Psoas muscle (tissue), 7 donors: ENCODE measurements at regions not wholly inside any gene's neighbourhood (a gene's known extent, or its start where the extent isn't known, plus 50 kb on each side); places are given as distances from the start of the nearest gene placed in this dataset.
A peak's percentile ranks its signal among the peaks of the same experiment; 100 is the strongest.

ENCODE experiments used
- ATAC-seq, 4 donors: fragments of 200-7000 bp; cut with Tn5 transposase; one replicate each; pipeline ENCODE4 v1.9.1; 2020; ENCODE audit warnings: moderate library complexity in 3 of 4, mild to moderate bottlenecking in 2 of 4
- DNase-seq, 2 donors: peaks; one replicate each; pipeline ENCODE4 v3.0.0-alpha.2; 2020
- H3K27ac ChIP-seq: fragments of 200-600 bp; one replicate; pipeline ENCODE4 v1.8.0; 2022
- H3K27me3 ChIP-seq, 3 donors: fragments of 200-600 bp in 1 of 3; one replicate each; pipeline versions ENCODE4 v1.6.1 to v1.8.0; 2013 to 2022; ENCODE audit warnings: low read length in 2 of 3, mild to moderate bottlenecking in 2 of 3, moderate library complexity in 1 of 3; ENCODE audit not compliant: insufficient read depth in 3 of 3
- H3K36me3 ChIP-seq, 2 donors: fragments of 200-600 bp in 1 of 2; one replicate each; pipeline versions ENCODE4 v1.6.1 to v1.8.0; 2013 to 2022; ENCODE audit warnings: low read depth in 1 of 2, mild to moderate bottlenecking in 1 of 2, moderate library complexity in 1 of 2; ENCODE audit not compliant: insufficient read depth in 1 of 2
- H3K4me1 ChIP-seq: fragments of 200-600 bp; one replicate; pipeline ENCODE4 v1.8.0; 2022
- H3K4me3 ChIP-seq: fragments of 200-600 bp; one replicate; pipeline ENCODE4 v1.8.0; 2022; ENCODE audit warnings: mild to moderate bottlenecking
- H3K9me3 ChIP-seq: fragments of 200-600 bp; one replicate; pipeline ENCODE4 v1.8.0; 2022
- WGBS, 3 donors: extraction: QIAGEN DNeasy Blood & Tissue Kit; methylation state at CpG; one replicate each; pipeline versions ENCODE4 v1.1.6 to v1.1.7; 2013; 5-methylcytosine and 5-hydroxymethylcytosine counted together
- intact Hi-C, 2 donors: fragments of 100-400 bp; cut with DNase I; formaldehyde crosslinking; loops; one replicate each; pipeline versions ENCODE4 v1.11.0 to v1.14.2; 2022
- TF ChIP-seq, protein P1 (sequence below): fragments of 200-600 bp; IDR thresholded peaks from one replicate; pipeline ENCODE4 v1.8.0; 2022; ENCODE audit warnings: antibody characterized with exemption
- donor health status: healthy with polysubstance abuse.
- donor health status: DM: no; HTN: no; CAD: no; lungs with moderate emphysema.
- donor health status: Bipolar disorder and iron deficiency.
- donor health status: healthy.
- donor health status: DM: yes; HTN: yes; CAD: no.
- donor health status: DM: no; HTN: no; CAD: no.
- donor health status: DM: yes; HTN: yes; CAD: no.

DNA sequence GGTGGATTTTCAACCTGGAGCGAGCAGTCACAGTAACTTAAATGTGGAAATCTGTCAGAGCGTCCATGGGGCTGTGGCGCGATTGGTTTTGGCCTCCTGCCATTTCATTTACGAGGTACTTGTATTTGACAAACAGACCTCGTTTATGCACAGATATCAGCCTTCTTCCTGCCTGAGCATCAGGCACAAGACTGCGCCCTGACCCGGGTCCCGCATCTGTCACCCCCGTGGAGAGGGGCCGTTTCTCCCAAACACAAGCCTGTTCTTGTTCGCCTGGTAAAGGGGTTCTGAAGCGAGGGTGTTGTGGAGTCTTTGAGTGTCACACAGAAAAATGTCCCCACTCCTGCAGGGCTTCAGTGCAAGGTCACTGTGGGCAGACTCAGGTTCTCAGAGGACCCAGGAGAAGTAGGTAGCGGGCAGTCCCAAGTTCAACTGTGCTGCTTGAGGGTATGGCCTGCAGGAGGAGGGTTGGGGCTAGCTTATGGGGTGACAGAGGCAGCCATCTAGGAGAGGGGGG is 202.3 kb downstream of the URI1 start:
- DNase-seq (peak in 1 of 2 donors; percentile 10), ATAC-seq (no peak)
- 82 to 87% (median 83%) methylated on average over 14 of the region's 14 CpGs for WGBS, 3 donors
- peaks cover 0 to 2% (median 0%) of the 10 kb centered on the region in 3 donors for H3K27me3 ChIP-seq
- H3K36me3 ChIP-seq: no peaks in the 10 kb centered on the region
- no peak overlapping the region for H3K4me3 ChIP-seq
- TF ChIP-seq, protein P1, sequence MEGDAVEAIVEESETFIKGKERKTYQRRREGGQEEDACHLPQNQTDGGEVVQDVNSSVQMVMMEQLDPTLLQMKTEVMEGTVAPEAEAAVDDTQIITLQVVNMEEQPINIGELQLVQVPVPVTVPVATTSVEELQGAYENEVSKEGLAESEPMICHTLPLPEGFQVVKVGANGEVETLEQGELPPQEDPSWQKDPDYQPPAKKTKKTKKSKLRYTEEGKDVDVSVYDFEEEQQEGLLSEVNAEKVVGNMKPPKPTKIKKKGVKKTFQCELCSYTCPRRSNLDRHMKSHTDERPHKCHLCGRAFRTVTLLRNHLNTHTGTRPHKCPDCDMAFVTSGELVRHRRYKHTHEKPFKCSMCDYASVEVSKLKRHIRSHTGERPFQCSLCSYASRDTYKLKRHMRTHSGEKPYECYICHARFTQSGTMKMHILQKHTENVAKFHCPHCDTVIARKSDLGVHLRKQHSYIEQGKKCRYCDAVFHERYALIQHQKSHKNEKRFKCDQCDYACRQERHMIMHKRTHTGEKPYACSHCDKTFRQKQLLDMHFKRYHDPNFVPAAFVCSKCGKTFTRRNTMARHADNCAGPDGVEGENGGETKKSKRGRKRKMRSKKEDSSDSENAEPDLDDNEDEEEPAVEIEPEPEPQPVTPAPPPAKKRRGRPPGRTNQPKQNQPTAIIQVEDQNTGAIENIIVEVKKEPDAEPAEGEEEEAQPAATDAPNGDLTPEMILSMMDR: no peak
- H3K27ac ChIP-seq: no peak overlapping the region
- H3K9me3 ChIP-seq: no peaks in the 10 kb centered on the region
- intact Hi-C loops: no loop called here
- no peaks in the 10 kb centered on the region for H3K4me1 ChIP-seq

DNA sequence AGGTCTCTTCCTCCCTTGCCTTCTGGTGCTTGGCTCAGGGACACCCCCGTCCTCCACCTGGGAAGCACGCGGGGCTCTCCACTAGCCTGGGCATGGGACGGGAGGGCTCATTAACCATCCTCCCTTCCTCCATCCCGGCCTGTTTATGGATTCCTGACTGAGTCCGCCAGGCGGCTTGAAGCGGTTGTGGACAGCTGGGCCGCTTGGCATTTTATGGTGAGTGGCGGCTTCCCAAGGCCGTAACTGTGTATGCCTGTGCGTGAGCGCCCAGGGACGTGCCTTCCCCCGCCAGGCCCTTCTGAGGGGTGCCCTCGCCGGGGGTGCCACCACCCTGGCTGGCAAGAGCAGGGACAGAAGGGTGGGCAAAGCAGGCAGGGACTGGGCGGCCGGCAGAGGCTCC is 202.8 kb downstream of the URI1 start:
- TF ChIP-seq, protein P1: no peak
- no peaks in the 10 kb centered on the region for H3K9me3 ChIP-seq
- intact Hi-C loops: no loop called here
- no peak overlapping the region for H3K27ac ChIP-seq
- no peaks in the 10 kb centered on the region for H3K36me3 ChIP-seq
- DNase-seq (no peak), ATAC-seq (no peak)
- H3K4me1 ChIP-seq: no peaks in the 10 kb centered on the region
- no peak overlapping the region for H3K4me3 ChIP-seq
- WGBS, 3 donors: 70 to 83% (median 83%) methylated on average over 19 of the region's 19 CpGs
- peaks cover 0 to 2% (median 0%) of the 10 kb centered on the region in 3 donors for H3K27me3 ChIP-seq

DNA sequence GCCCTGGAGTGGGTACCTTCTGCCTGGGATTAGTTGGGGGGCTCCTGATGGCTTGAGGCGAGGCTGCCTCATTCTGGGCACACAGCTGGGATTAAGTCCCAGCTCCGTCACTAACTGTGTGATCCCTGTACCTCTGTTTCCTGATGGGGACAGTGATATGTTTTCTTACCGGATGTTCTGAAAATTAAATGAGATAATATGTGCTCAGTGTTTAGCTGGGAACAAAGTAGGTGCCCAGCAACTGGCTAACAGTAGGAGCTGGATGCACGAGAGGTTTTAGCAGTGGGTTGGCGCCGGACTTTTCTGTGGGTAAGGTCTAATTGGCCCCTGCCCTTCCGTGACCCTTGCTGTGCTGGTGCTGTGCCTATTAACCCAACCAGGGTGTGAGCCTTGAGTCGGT is 203.4 kb downstream of the URI1 start:
- TF ChIP-seq, protein P1: no peak
- no peak overlapping the region for H3K4me3 ChIP-seq
- no peaks in the 10 kb centered on the region for H3K9me3 ChIP-seq
- H3K4me1 ChIP-seq: no peaks in the 10 kb centered on the region
- no peak overlapping the region for H3K27ac ChIP-seq
- 75 to 84% (median 82%) methylated on average over 8 of the region's 8 CpGs for WGBS, 3 donors
- intact Hi-C loops: no loop called here
- peaks cover 0 to 2% (median 0%) of the 10 kb centered on the region in 3 donors for H3K27me3 ChIP-seq
- DNase-seq (no peak), ATAC-seq (no peak)
- H3K36me3 ChIP-seq: no peaks in the 10 kb centered on the region

DNA sequence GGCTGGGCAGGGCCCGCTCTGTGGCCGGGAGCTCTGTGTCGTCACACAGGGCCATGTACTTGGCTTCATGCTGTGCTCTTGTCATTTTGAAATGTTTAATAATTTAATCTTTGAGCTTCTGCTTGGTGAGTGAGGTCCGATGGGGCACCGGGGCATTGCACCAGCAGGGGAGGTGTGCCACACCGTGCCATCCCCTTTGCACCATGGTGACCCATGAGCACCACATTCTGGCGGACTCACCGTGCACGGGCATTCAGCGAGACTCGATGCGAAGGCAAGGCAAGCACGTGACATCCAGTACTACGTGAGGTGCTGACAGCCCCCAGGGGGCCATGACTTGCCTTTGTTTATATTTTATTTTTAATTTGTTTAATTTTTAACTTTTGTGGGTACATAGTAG is 204.3 kb downstream of the URI1 start:
- intact Hi-C loops: no loop called here
- H3K27ac ChIP-seq: no peak overlapping the region
- no peak overlapping the region for H3K4me3 ChIP-seq
- H3K36me3 ChIP-seq: no peaks in the 10 kb centered on the region
- 83 to 85% (median 84%) methylated on average over 14 of the region's 14 CpGs for WGBS, 3 donors
- no peaks in the 10 kb centered on the region for H3K4me1 ChIP-seq
- DNase-seq: no peak
- no peaks in the 10 kb centered on the region for H3K9me3 ChIP-seq
- H3K27me3 ChIP-seq: peaks cover 0 to 2% (median 0%) of the 10 kb centered on the region in 3 donors
- TF ChIP-seq, protein P1: no peak
- no peak for ATAC-seq
